Neural progenitor cell (in vitro differentiated cells): ENCODE measurements at regions not wholly inside any gene's neighbourhood (a gene's known extent, or its start where the extent isn't known, plus 50 kb on each side); places are given as distances from the start of the nearest gene placed in this dataset.

Experiments used
- CTCF ChIP-seq: fragments of 200-600 bp; sonication (generic); IDR thresholded peaks from 2 replicates; pipeline ENCODE4 v1.5.1; 2017; ENCODE audit warnings: antibody characterized with exemption, mild to moderate bottlenecking
- EZH2 ChIP-seq: fragments of 200-600 bp; sonication (generic); IDR thresholded peaks from 2 replicates; pipeline ENCODE4 v1.6.1; 2017; ENCODE audit warnings: antibody characterized with exemption, mild to moderate bottlenecking, moderate library complexity

GRCh38 chr13:59280297-59280696, 883.4 kb downstream of the DIAPH3 start:
- TF ChIP-seq CTCF, result no peak
- no peak for TF ChIP-seq EZH2
